Neural crest cell (in vitro differentiated cells): ENCODE measurements at regions not wholly inside any gene's neighbourhood (a gene's known extent, or its start where the extent isn't known, plus 50 kb on each side); places are given as distances from the start of the nearest gene placed in this dataset.

ENCODE experiments used
- DNase-seq: peaks from one replicate; pipeline ENCODE4 v3.0.0; 2021; ENCODE audit warnings: low read depth, mixed read lengths, low spot score
- H3K27ac Mint-ChIP-seq: one replicate; pipeline ENCODE4 v1.8.0; 2021; ENCODE audit warnings: mild to moderate bottlenecking, mixed read lengths; ENCODE audit not compliant: unreplicated experiment
- H3K27me3 Mint-ChIP-seq: 2 replicates; pipeline ENCODE4 v1.8.0; 2021; ENCODE audit warnings: low read depth, mild to moderate bottlenecking, mixed read lengths
- H3K36me3 Mint-ChIP-seq: 2 replicates; pipeline ENCODE4 v1.8.0; 2021; ENCODE audit warnings: low read depth, mild to moderate bottlenecking, mixed read lengths
- H3K4me1 Mint-ChIP-seq: 2 replicates; pipeline ENCODE4 v1.8.0; 2021; ENCODE audit warnings: mixed read lengths
- H3K4me3 Mint-ChIP-seq: one replicate; pipeline ENCODE4 v1.8.0; 2021; ENCODE audit warnings: mild to moderate bottlenecking, mixed read lengths
- H3K9me3 Mint-ChIP-seq: 2 replicates; pipeline ENCODE4 v1.8.0; 2021; ENCODE audit warnings: mixed read lengths
- CTCF ChIP-seq: fragments of 200-600 bp; sonication (generic); conservative IDR thresholded peaks from 2 replicates; pipeline ENCODE4 v1.5.0; 2021; ENCODE audit warnings: antibody characterized with exemption, mild to moderate bottlenecking

- no peak for TF ChIP-seq CTCF
- Mint-ChIP-seq H3K4me1 (peaks cover 12% of the 10 kb centered on the region), H3K27ac (no peak overlapping the region), H3K27me3 (no peaks in the 10 kb centered on the region), H3K36me3 (no peaks in the 10 kb centered on the region), H3K9me3 (peaks cover 2% of the 10 kb centered on the region), H3K4me3 (no peak overlapping the region)
- DNase-seq, result no peak
Measured at GRCh38 chr2:186027922-186028321, 289.3 kb downstream of the FSIP2 start.

DNA sequence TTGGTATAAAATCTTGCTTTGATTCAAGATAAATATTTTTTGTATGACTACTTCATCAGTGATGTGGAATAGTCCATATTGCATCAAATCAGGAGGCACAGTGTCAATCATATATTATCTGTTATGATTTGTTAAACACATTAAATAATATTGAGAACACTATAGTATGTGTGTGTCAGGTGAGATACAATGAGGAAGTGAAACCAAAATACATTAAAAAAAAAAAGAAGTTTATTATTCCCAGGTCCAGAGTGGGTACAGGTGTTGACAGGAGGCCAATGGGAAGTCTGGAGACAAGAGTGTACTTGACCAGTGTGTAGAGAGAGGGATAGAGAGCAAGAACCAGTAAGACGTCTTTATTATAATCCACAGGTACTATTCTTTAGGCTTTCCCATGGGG is 292.6 kb downstream of the FSIP2 start:
- peaks cover 2% of the 10 kb centered on the region for H3K9me3 Mint-ChIP-seq
- no peak for DNase-seq
- H3K4me3 Mint-ChIP-seq, result no peak overlapping the region
- H3K27me3 Mint-ChIP-seq, result no peaks in the 10 kb centered on the region
- no peak overlapping the region for H3K27ac Mint-ChIP-seq
- H3K4me1 Mint-ChIP-seq, result peaks cover 12% of the 10 kb centered on the region
- TF ChIP-seq CTCF, result no peak
- H3K36me3 Mint-ChIP-seq, result no peaks in the 10 kb centered on the region

- no peak overlapping the region for H3K4me3 Mint-ChIP-seq
- no peak for TF ChIP-seq CTCF
- H3K36me3 Mint-ChIP-seq, result no peaks in the 10 kb centered on the region
- peaks cover 2% of the 10 kb centered on the region for H3K9me3 Mint-ChIP-seq
- no peak overlapping the region for H3K27ac Mint-ChIP-seq
- no peaks in the 10 kb centered on the region for H3K27me3 Mint-ChIP-seq
- no peak for DNase-seq
- H3K4me1 Mint-ChIP-seq, result peaks cover 12% of the 10 kb centered on the region
Measured at GRCh38 chr2:186032102-186032738, 293.6 kb downstream of the FSIP2 start.

GRCh38 chr2:186032930-186033329 is 294.3 kb downstream of the FSIP2 start:
- H3K9me3 Mint-ChIP-seq, result no peaks in the 10 kb centered on the region
- H3K27me3 Mint-ChIP-seq, result no peaks in the 10 kb centered on the region
- H3K4me3 Mint-ChIP-seq, result no peak overlapping the region
- H3K27ac Mint-ChIP-seq, result no peak overlapping the region
- TF ChIP-seq CTCF, result no peak
- no peaks in the 10 kb centered on the region for H3K36me3 Mint-ChIP-seq
- no peak for DNase-seq
- peaks cover 7% of the 10 kb centered on the region for H3K4me1 Mint-ChIP-seq

DNA sequence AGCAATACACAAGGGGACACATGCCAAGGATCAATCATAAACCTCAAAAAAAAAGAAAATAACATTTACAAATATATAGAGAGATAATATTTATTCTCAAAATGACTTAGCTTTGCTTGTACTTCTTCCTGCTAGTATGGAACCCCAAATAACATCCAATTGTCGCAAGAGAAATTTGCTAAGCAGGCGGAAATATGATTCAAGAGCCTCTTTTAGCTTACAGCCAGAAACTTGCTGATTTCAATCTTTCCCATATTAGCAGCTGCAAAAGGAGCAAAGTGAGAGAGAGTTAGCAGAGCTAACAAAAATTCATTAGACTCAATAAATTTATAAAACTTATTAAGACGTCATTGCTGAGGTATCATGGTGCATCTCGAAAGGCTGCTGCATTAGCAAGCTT is 294.9 kb downstream of the FSIP2 start:
- Mint-ChIP-seq H3K36me3 (no peaks in the 10 kb centered on the region), H3K27ac (no peak overlapping the region), H3K4me3 (no peak overlapping the region), H3K27me3 (no peaks in the 10 kb centered on the region), H3K4me1 (peaks cover under 1% of the 10 kb centered on the region), H3K9me3 (no peaks in the 10 kb centered on the region)
- no peak for DNase-seq
- no peak for TF ChIP-seq CTCF
